ENCODE measurements at regions not wholly inside any gene's neighbourhood (a gene's known extent, or its start where the extent isn't known, plus 50 kb on each side); places are given as distances from the start of the nearest gene placed in this dataset.

DNA sequence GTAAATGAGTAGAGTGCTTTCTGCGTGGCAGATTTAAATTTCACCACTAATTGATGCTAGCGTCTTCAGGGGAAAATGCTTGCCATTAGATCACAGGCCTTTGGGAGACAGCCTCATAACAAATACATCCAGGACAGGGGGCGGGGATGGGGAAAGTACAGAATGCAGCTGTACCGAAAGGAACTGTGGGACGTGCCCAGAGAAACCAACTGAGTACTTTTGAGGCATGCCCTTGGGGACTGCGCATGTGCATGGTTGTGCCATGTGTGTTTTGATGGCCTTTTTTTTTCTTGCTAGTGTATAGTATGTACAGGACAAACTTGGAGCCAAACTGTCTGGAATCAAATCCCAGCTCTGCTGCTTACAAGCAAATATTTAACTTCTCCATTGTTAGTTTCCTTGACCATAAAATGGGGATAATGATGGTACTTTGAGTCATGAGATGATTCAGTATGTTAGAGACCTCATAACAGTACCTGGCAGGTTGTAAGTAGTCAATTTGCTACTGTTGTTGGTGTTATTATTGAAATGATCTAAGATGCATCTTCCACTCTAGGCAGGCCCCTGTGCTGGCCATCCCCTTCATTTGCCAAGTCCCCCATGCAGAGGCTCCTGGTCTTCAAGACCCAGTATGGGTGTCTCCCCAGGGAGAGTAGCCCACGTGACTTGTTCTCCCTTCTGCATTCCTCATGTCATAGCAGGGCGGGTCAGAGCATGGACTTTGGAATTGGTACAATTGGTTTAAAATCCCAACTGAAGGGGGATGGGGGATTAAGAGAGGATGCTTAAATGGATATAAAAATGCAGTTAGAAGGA lies 68.3 kb upstream of the NPAS1 start:
- H3K4me3 ChIP-seq (ENCODE audit: low read length), result no peak overlapping the region
- TF ChIP-seq, protein P1, sequence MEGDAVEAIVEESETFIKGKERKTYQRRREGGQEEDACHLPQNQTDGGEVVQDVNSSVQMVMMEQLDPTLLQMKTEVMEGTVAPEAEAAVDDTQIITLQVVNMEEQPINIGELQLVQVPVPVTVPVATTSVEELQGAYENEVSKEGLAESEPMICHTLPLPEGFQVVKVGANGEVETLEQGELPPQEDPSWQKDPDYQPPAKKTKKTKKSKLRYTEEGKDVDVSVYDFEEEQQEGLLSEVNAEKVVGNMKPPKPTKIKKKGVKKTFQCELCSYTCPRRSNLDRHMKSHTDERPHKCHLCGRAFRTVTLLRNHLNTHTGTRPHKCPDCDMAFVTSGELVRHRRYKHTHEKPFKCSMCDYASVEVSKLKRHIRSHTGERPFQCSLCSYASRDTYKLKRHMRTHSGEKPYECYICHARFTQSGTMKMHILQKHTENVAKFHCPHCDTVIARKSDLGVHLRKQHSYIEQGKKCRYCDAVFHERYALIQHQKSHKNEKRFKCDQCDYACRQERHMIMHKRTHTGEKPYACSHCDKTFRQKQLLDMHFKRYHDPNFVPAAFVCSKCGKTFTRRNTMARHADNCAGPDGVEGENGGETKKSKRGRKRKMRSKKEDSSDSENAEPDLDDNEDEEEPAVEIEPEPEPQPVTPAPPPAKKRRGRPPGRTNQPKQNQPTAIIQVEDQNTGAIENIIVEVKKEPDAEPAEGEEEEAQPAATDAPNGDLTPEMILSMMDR (conservative IDR thresholded peaks at IDR 0.05; ENCODE audit: low read depth, low read length), result no peak
- DNase-seq (ENCODE audit: low read depth), result no peak

DNA sequence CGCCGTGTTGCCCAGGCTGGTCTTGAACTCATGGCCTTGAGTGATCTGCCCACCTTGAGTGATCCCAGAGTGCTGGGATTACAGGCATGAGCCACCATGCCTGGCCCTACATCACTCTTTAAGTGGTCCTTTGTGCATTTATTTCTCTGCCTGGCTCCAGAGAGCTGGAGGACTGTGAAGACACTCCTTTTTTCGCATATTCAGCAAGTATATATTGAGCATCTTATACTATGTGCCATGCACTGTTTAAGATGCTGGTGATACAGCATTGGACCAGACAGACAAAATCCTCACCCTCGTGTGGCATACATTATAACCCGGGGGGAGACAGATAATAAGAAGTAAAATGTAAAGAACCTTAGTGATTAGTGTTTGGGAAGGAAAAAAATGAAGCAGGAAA lies 66.8 kb upstream of the NPAS1 start:
- TF ChIP-seq, protein P1 (conservative IDR thresholded peaks at IDR 0.05; ENCODE audit: low read depth, low read length), result no peak
- no peak overlapping the region for H3K4me3 ChIP-seq (ENCODE audit: low read length)
- DNase-seq (ENCODE audit: low read depth), result no peak

DNA sequence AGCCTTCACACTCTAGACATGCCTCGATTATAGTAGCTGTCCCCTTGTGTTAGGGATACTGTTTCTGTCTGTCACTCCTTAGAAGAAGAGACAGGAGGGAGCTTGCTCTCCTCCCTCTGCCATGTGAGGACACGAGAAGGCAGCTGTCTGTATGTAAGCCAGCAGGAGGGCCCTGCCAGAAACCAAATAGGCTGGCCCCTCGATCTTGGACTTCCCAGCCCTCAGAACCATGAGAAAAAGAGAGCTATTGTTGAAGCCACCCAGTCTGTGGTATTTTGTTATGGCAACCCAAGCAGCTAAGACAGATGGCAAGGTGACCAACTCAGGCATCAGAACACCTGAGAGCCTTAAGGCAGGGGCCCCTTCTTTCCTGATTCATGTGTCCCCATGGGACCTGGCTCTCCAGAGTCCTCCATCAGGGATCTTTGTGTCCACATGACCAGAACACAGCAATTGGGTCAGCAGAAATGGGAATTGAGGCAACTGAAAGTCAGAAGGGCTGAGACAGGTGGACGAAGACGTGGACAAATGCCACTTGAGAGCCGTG lies 65.6 kb upstream of the NPAS1 start:
- TF ChIP-seq, protein P1 (conservative IDR thresholded peaks at IDR 0.05; ENCODE audit: low read depth, low read length), result no peak

DNA sequence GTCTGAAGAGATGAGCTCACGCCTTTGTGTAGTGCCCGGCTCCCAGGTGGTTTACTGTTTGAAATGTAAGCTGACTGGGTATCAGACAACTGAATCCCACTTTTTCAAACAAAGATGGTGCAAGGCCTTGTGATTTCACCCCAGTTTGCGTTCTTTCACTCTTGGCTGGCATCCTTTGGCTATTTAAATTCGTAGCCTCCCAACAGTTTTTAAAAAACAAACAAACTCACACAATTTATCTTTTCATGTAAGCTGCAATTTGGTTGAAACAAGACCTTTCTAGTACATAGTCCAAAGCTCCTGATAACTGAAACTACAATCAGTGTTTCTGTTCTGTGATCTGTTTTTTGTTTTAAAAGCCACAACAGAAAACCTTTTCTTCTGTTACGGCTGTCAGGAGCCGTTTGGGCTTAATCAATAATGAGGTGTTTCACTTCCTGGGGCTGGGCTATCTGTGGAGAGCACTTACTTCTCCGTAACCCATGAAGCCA lies 65.1 kb upstream of the NPAS1 start:
- no peak for DNase-seq (ENCODE audit: low read depth)
- TF ChIP-seq, protein P1 (conservative IDR thresholded peaks at IDR 0.05; ENCODE audit: low read depth, low read length), result no peak
- no peak overlapping the region for H3K4me3 ChIP-seq (ENCODE audit: low read length)

More for the DNA sequence above, 65.6 kb upstream of the NPAS1 start:
- DNase-seq (ENCODE audit: low read depth), result no peak
- no peak overlapping the region for H3K4me3 ChIP-seq (ENCODE audit: low read length)

DNA sequence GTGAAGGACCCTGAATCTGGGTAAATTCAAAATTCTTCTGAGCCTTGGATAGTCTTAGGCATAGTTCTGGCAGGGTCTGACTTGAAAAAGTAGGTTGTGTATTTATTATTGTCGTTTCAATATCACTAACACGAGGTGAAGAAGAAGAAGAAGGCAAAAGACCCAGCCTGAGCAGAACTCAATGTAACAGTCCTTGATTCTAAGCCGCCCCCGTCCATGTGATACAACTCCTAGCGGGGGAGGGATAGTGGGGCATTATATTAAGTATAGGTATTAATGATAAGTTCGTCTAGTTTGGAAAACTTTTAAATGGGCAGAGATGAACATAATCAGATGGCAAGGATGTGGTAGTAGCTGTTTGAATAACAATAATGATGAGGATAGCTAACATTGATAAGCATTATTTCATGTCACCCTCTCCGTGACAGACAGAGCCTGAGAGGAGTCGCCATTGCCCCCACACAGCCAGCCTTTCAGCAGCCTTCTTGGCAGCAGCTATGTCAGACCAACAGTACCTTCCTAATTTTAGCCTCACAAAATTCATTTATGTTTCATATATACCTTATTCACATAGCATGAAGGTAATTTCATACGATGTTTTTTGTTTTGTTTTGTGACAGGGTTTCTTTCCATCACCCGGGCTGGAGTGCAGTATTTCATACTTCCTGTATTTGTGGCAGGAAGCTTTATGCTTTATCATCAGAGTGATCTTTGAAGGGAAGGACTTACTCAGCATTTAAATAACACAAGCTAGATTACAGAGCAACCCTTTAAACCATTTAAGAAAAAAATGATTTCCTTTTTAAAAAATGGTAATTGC lies 64.4 kb upstream of the NPAS1 start:
- TF ChIP-seq, protein P1 (conservative IDR thresholded peaks at IDR 0.05; ENCODE audit: low read depth, low read length), result no peak
- DNase-seq (ENCODE audit: low read depth), result no peak
- no peak overlapping the region for H3K4me3 ChIP-seq (ENCODE audit: low read length)

DNA sequence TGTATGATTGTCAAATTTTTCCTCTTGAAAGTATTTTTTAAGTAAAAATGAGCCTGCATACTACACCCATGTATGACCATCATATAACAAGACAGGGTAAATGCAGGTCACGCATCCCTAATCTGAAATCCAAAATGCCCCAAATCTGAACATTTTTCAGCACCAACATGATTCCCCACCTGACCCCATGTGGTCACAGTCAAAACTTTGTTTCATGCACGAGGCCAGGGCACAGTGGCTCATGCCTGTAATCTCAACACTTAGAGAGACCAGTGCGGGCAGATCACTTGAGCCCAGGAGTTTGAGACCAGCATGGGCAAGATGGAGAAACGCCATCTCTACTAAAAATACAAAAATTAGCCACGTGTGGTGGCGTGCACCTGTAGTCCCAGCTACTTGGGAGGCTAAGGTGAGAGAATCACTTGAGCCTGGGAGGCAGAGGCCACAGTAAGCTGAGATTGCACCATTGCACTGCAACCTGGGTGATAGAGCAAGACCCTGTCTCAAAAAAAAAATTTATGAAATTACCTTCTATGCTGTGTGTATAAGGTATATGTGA lies 63.7 kb upstream of the NPAS1 start:
- H3K4me3 ChIP-seq (ENCODE audit: low read length), result no peak overlapping the region
- DNase-seq (ENCODE audit: low read depth), result no peak
- TF ChIP-seq, protein P1 (conservative IDR thresholded peaks at IDR 0.05; ENCODE audit: low read depth, low read length), result no peak

All from retinal pigment epithelial cell (primary cell).